Fibroblast of villous mesenchyme (primary cell): ENCODE measurements at regions not wholly inside any gene's neighbourhood (a gene's known extent, or its start where the extent isn't known, plus 50 kb on each side); places are given as distances from the start of the nearest gene placed in this dataset.
"Not testable (repeated sequence)": the region's sequence is repeated elsewhere in the genome, so short reads cannot be mapped to it uniquely, and the experiment has no call there.

ENCODE experiments used
- DNase-seq: peaks from one replicate; pipeline ENCODE4 v3.0.0-alpha.2; 2010; ENCODE audit warnings: low read depth
- H3K4me3 ChIP-seq: 2 replicates; pipeline ENCODE4 v1.5.1; 2011; ENCODE audit warnings: low read depth, mild to moderate bottlenecking, low read length
- CTCF ChIP-seq: IDR thresholded peaks from 2 replicates; pipeline ENCODE4 v1.5.1; 2012; ENCODE audit warnings: low read depth, mild to moderate bottlenecking, low read length; ENCODE audit not compliant: insufficient read depth

GRCh38 chr9:100639854-100640253, 62.0 kb downstream of the CAVIN4 start:
- no peak for TF ChIP-seq CTCF
- DNase-seq = no peak

GRCh38 chr9:100640447-100641050, 62.7 kb downstream of the CAVIN4 start:
- no peak for TF ChIP-seq CTCF
- DNase-seq = no peak
- no peak overlapping the region for H3K4me3 ChIP-seq

More at GRCh38 chr9:100639854-100640253, 62.0 kb downstream of the CAVIN4 start:
- no peak overlapping the region for H3K4me3 ChIP-seq

- TF ChIP-seq CTCF = no peak
- no peak overlapping the region for H3K4me3 ChIP-seq
- DNase-seq = no peak
Observed at GRCh38 chr9:100641166-100641565, 63.3 kb downstream of the CAVIN4 start.

GRCh38 chr9:100652850-100653249, 75.0 kb downstream of the CAVIN4 start:
- no peak for DNase-seq
- TF ChIP-seq CTCF = no peak
- H3K4me3 ChIP-seq = no peak overlapping the region

- TF ChIP-seq CTCF = no peak
- no peak for DNase-seq
- H3K4me3 ChIP-seq = no peak overlapping the region
Observed at GRCh38 chr9:100653643-100654334, 75.9 kb downstream of the CAVIN4 start.

GRCh38 chr9:100656851-100657250, 79.0 kb downstream of the CAVIN4 start:
- DNase-seq, H3K4me3 ChIP-seq: not testable (repeated sequence)

GRCh38 chr9:100661668-100662067, 83.8 kb downstream of the CAVIN4 start:
- no peak for DNase-seq
- no peak overlapping the region for H3K4me3 ChIP-seq

More at GRCh38 chr9:100661668-100662067, 83.8 kb downstream of the CAVIN4 start:
- TF ChIP-seq CTCF = no peak
